HFF-Myc (cell line): ENCODE measurements at regions not wholly inside any gene's neighbourhood (a gene's known extent, or its start where the extent isn't known, plus 50 kb on each side); places are given as distances from the start of the nearest gene placed in this dataset.

Experiments
- DNase-seq: peaks from one replicate; pipeline ENCODE4 v3.0.0-alpha.2; 2011; ENCODE audit warnings: low read depth; ENCODE audit errors: extremely low read depth
- H3K4me3 ChIP-seq: replicated peaks from 2 replicates; pipeline ENCODE4 v1.5.1; 2011; ENCODE audit warnings: low read depth, mild to moderate bottlenecking, control low read depth, low read length
- TF ChIP-seq, protein P1 (sequence below): IDR thresholded peaks from 2 replicates; pipeline ENCODE4 v1.5.1; 2012; ENCODE audit warnings: mild to moderate bottlenecking, low read depth, low read length, control low read depth; ENCODE audit errors: missing control alignments

DNA sequence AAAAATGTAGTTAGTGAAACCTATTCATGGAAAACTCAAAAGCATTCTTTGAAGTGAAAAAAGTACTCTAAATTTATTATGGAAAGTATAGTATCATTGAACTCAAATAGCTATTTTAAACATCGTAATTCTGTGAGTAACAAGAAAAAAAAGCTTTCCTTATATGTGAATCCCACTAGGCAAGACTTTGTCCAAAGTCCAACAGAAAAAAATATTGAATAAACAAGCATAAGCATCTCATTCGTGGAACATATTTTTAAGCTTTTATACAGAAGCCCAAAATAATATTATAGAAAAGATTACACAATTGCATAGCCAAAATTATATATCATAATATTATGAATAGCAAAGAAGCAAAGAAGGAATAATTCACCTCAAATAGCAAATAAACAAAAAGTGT is 79.4 kb upstream of the IFNE start:
- H3K4me3 ChIP-seq = no peak overlapping the region
- TF ChIP-seq, protein P1, sequence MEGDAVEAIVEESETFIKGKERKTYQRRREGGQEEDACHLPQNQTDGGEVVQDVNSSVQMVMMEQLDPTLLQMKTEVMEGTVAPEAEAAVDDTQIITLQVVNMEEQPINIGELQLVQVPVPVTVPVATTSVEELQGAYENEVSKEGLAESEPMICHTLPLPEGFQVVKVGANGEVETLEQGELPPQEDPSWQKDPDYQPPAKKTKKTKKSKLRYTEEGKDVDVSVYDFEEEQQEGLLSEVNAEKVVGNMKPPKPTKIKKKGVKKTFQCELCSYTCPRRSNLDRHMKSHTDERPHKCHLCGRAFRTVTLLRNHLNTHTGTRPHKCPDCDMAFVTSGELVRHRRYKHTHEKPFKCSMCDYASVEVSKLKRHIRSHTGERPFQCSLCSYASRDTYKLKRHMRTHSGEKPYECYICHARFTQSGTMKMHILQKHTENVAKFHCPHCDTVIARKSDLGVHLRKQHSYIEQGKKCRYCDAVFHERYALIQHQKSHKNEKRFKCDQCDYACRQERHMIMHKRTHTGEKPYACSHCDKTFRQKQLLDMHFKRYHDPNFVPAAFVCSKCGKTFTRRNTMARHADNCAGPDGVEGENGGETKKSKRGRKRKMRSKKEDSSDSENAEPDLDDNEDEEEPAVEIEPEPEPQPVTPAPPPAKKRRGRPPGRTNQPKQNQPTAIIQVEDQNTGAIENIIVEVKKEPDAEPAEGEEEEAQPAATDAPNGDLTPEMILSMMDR = no peak
- DNase-seq = no peak

DNA sequence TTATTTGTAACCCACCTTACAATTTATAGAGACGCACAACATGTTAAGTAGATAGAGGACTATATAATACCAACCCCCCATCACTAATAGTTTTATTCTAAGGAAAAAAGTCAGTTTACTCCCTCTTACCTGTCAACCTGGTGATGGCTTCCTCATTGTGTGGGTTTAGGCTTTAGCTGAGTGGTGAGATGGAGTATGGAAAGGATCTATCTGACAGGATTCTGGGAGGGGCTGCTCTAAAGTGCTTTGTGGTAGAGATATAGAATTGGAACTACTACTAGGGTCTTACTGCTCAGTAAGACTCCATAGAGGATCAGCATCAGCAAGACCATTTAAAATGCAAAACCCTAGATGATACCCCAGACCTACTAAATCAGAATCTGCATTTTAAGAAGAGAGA is 82.1 kb upstream of the IFNE start:
- no peak for DNase-seq
- TF ChIP-seq, protein P1 = no peak
- H3K4me3 ChIP-seq = no peak overlapping the region

DNA sequence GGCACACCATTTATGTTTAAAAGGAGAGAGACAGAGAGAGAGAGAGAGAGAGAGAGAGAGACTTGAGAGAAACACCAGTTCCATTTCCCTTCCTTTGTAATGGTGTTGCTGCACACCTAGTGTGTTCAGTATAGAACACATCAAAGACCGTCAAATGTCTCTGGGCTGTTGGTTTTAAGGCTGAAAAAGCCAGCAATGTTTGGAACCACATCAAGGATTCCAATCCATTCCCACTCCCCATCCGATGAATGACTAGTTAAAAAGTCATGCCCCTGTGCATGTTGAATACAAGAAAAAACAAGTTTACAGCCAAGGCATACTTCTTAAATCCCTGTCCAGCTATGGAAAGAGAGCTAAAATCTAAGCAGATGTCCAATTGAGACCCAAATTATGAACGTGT is 83.0 kb upstream of the IFNE start:
- no peak overlapping the region for H3K4me3 ChIP-seq
- TF ChIP-seq, protein P1 = no peak
- DNase-seq = no peak

DNA sequence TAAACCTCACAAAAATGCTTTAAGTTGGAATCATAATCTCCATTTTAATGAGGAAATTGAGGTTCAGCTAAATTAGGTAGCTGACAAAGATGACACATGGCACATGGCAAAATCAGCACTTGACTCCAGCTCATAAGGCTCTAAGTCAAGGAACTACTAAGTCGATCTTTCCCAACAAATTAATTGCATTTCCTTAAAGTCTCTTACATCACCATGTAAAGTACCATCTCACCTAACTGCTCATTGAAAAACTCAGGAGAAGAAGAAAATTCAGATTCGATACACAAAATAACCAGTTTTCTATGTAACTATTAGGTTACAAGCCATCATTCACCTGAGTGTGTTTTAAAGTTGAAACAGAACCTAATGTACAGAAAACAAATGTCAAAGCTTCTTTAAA is 85.8 kb upstream of the IFNE start:
- DNase-seq = no peak
- H3K4me3 ChIP-seq = no peak overlapping the region
- TF ChIP-seq, protein P1 = no peak

DNA sequence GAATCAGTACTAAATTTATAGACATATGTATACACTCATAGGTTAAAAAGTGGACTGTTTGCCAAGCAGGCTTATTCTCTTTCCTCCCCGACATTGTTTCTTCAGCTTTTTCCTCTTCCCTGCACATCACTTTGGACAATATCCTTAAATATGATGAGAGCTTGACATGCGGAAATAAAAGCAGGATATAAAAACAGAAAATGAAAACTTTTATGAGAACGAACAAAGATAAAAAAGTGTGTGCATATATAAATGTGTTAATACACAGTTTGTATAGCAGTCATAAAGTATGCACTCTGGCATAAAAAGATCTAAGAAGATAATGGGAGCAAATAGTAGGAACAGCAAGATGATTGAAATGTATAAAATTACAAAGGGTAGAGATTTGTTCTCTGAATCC is 86.4 kb upstream of the IFNE start:
- TF ChIP-seq, protein P1 = no peak
- no peak for DNase-seq
- no peak overlapping the region for H3K4me3 ChIP-seq

DNA sequence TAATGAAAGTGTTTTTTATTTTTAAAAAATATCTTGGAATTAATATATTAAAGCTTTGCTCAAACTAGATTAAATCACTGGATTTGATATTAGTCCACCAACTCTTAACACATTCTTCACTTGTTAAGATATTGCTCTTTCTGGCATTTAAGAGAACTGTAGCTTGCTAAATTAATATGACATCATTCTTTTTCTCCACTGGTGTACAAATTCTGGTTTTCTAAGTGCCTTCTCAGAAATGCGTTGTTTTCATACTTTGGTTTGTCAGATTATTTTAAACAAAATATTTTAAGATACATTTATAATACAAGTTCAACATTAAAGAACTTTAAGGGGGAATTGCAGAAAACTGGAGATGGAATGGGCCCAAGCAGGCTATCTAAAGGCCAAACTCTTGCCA is 87.6 kb upstream of the IFNE start:
- TF ChIP-seq, protein P1 = no peak
- DNase-seq = no peak
- no peak overlapping the region for H3K4me3 ChIP-seq

DNA sequence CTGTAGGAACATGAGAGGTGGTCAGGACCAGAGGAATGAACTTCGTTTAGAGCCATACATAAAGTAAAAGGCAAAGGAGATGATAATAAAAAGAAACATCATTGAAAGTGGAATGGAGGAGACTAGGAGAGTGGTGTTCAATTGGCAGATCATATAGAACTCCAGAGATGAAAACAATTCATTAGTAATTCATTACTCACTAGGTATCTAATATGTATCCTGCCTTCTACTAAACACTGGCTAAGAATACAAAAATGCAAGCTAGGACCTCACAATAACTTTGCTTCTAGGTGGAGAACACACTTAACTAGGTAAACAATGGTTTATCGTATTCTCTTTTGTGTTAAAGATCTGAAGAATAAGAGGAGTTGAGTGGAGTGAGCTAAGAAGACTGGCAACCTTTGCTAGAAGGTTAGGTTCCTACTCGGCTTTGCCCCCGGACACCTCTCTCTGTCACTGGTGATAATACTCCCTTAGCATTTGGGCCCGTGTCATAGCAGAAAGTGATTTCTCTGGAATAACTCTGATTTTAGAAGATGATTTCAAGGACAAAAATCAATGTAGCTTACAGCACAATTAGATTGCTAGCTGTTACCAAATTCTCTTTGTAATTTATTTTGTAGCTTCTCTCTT is 88.6 kb upstream of the IFNE start:
- TF ChIP-seq, protein P1 = no peak
- DNase-seq = no peak
- no peak overlapping the region for H3K4me3 ChIP-seq
